Esophagus squamous epithelium (tissue), 4 donors: ENCODE measurements at regions not wholly inside any gene's neighbourhood (a gene's known extent, or its start where the extent isn't known, plus 50 kb on each side); places are given as distances from the start of the nearest gene placed in this dataset.

ENCODE experiments used
- POLR2A ChIP-seq, 4 donors: fragments of 450-650 bp; IDR thresholded peaks; one replicate each; pipeline ENCODE4 v1.6.1; 2017; ENCODE audit warnings: antibody characterized with exemption in 4 of 4, mild to moderate bottlenecking in 4 of 4, moderate library complexity in 3 of 4
- TF ChIP-seq, protein P1 (sequence below), 6 experiments: fragments of 450-650 bp in 4 of 6; fragments of 200-600 bp in 2 of 6; sonication (generic) in 2 of 6; IDR thresholded peaks; one replicate each; pipeline ENCODE4 v1.5.1; 2016 to 2019; ENCODE audit warnings: antibody characterized with exemption in 6 of 6, mild to moderate bottlenecking in 4 of 6, moderate library complexity in 4 of 6

- TF ChIP-seq POLR2A (IDR thresholded peaks at IDR 0.05), result no peak
- TF ChIP-seq, protein P1, sequence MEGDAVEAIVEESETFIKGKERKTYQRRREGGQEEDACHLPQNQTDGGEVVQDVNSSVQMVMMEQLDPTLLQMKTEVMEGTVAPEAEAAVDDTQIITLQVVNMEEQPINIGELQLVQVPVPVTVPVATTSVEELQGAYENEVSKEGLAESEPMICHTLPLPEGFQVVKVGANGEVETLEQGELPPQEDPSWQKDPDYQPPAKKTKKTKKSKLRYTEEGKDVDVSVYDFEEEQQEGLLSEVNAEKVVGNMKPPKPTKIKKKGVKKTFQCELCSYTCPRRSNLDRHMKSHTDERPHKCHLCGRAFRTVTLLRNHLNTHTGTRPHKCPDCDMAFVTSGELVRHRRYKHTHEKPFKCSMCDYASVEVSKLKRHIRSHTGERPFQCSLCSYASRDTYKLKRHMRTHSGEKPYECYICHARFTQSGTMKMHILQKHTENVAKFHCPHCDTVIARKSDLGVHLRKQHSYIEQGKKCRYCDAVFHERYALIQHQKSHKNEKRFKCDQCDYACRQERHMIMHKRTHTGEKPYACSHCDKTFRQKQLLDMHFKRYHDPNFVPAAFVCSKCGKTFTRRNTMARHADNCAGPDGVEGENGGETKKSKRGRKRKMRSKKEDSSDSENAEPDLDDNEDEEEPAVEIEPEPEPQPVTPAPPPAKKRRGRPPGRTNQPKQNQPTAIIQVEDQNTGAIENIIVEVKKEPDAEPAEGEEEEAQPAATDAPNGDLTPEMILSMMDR (IDR thresholded peaks at IDR 0.05), result no peak
These were observed 126.0 kb downstream of the RNASET2 start for GRCh38 chr6:166830185-166830890.
